WTC11 (cell line): ENCODE measurements at regions not wholly inside any gene's neighbourhood (a gene's known extent, or its start where the extent isn't known, plus 50 kb on each side); places are given as distances from the start of the nearest gene placed in this dataset.

Experiments used
- ATAC-seq: fragments of 200-7000 bp; cut with Tn5 transposase; 2 replicates; pipeline ENCODE4 v1.10.0; 2021; ENCODE audit warnings: mild to moderate bottlenecking, moderate library complexity
- CTCF ChIA-PET: fragments of 300-600 bp; sonication (Branson Sonifier 250); formaldehyde crosslinking; loops from one replicate; lab custom pipeline; 2021; ENCODE audit warnings: antibody characterized with exemption; lab: Charles Lee
- POLR2A ChIA-PET: fragments of 350-600 bp; sonication (Branson Sonifier 250); formaldehyde crosslinking; loops from one replicate; lab custom pipeline; 2021; ENCODE audit warnings: antibody characterized with exemption; lab: Charles Lee
- DNase-seq: peaks from one replicate; pipeline ENCODE4 v3.0.0; 2021; ENCODE audit warnings: low spot score
- H3K27ac Mint-ChIP-seq: 2 replicates; pipeline ENCODE4 v1.8.0; 2021; ENCODE audit warnings: mixed read lengths
- H3K27me3 Mint-ChIP-seq: 2 replicates; pipeline ENCODE4 v1.8.0; 2021; ENCODE audit warnings: low read depth, mild to moderate bottlenecking, moderate library complexity, mixed read lengths
- H3K36me3 Mint-ChIP-seq: 2 replicates; pipeline ENCODE4 v1.8.0; 2021; ENCODE audit warnings: mixed read lengths
- H3K4me1 Mint-ChIP-seq: 2 replicates; pipeline ENCODE4 v1.8.0; 2022; ENCODE audit warnings: mixed read lengths
- H3K4me3 Mint-ChIP-seq: 2 replicates; pipeline ENCODE4 v1.8.0; 2021; ENCODE audit warnings: mild to moderate bottlenecking, moderate library complexity, mixed read lengths
- H3K9me3 Mint-ChIP-seq: 2 replicates; pipeline ENCODE4 v1.8.0; 2021; ENCODE audit warnings: mixed read lengths
- AR ChIP-seq: fragments of 250-450 bp; sonication (Bioruptor Pico); IDR thresholded peaks from 2 replicates; pipeline ENCODE4 v1.9.0; 2021; ENCODE audit warnings: mild to moderate bottlenecking
- ATF1 ChIP-seq: sonication (generic); formaldehyde crosslinking; IDR thresholded peaks from 2 replicates; pipeline ENCODE4 v1.8.1; 2023; ENCODE audit warnings: mild to moderate bottlenecking, moderate library complexity, missing genetic modification reagents
- ATF6 ChIP-seq: sonication (generic); formaldehyde crosslinking; IDR thresholded peaks from 2 replicates; pipeline ENCODE4 v1.8.1; 2023; ENCODE audit warnings: mild to moderate bottlenecking, missing genetic modification reagents
- CTCF ChIP-seq: fragments of 200-600 bp; IDR thresholded peaks from 2 replicates; pipeline ENCODE4 v1.8.0; 2022; ENCODE audit warnings: antibody characterized with exemption
- E2F4 ChIP-seq: sonication (generic); formaldehyde crosslinking; IDR thresholded peaks from 2 replicates; pipeline ENCODE4 v1.8.1; 2022; ENCODE audit warnings: low read depth, mild to moderate bottlenecking, moderate library complexity, missing genetic modification reagents, borderline replicate concordance
- HMGXB4 ChIP-seq: sonication (generic); formaldehyde crosslinking; IDR thresholded peaks from 2 replicates; pipeline ENCODE4 v1.8.1; 2023; ENCODE audit warnings: mild to moderate bottlenecking, moderate library complexity, missing genetic modification reagents
- RORB ChIP-seq: fragments of 250-450 bp; sonication (Bioruptor Pico); IDR thresholded peaks from 2 replicates; pipeline ENCODE4 v1.9.0; 2021; ENCODE audit warnings: mild to moderate bottlenecking
- SMAD3 ChIP-seq: sonication (generic); formaldehyde crosslinking; IDR thresholded peaks from 2 replicates; pipeline ENCODE4 v1.8.0; 2022; ENCODE audit warnings: missing genetic modification reagents, mild to moderate bottlenecking, borderline replicate concordance
- TEAD1 ChIP-seq: sonication (generic); formaldehyde crosslinking; IDR thresholded peaks from 2 replicates; pipeline ENCODE4 v1.8.0; 2022; ENCODE audit warnings: mild to moderate bottlenecking, missing genetic modification reagents
- TEAD4 ChIP-seq: sonication (generic); formaldehyde crosslinking; IDR thresholded peaks from 2 replicates; pipeline ENCODE4 v1.8.0; 2022; ENCODE audit warnings: mild to moderate bottlenecking, missing genetic modification reagents
- ZNF121 ChIP-seq: sonication (generic); formaldehyde crosslinking; IDR thresholded peaks from 2 replicates; pipeline ENCODE4 v1.8.0; 2023; ENCODE audit warnings: missing genetic modification reagents
- ZNF281 ChIP-seq: sonication (generic); formaldehyde crosslinking; IDR thresholded peaks from 2 replicates; pipeline ENCODE4 v1.8.0; 2023; ENCODE audit warnings: mild to moderate bottlenecking, missing genetic modification reagents
- ZNF416 ChIP-seq: fragments of 250-450 bp; sonication (Bioruptor Pico); IDR thresholded peaks from 2 replicates; pipeline ENCODE4 v1.9.0; 2021; ENCODE audit warnings: mild to moderate bottlenecking, inconsistent platforms
- ZNF423 ChIP-seq: fragments of 250-450 bp; sonication (Bioruptor Pico); IDR thresholded peaks from 2 replicates; pipeline ENCODE4 v2.1.2; 2022; ENCODE audit warnings: mild to moderate bottlenecking, moderate library complexity
- ZSCAN18 ChIP-seq: fragments of 250-450 bp; sonication (Bioruptor Pico); IDR thresholded peaks from 2 replicates; pipeline ENCODE4 v2.1.2; 2022; ENCODE audit warnings: mild to moderate bottlenecking, moderate library complexity

GRCh38 chr6:71198908-71199307, 89.7 kb upstream of the OGFRL1 start:
- Mint-ChIP-seq H3K27me3 (no peaks in the 10 kb centered on the region), H3K27ac (no peak overlapping the region), H3K4me1 (peaks cover 13% of the 10 kb centered on the region), H3K36me3 (peaks cover 5% of the 10 kb centered on the region), H3K4me3 (no peak overlapping the region), H3K9me3 (peaks cover 8% of the 10 kb centered on the region)
- ATAC-seq = no peak
- TF ChIP-seq HMGXB4 = no peak
- TF ChIP-seq ZSCAN18 (CRISPR knock-in tag) = no peak
- TF ChIP-seq E2F4 (CRISPR knock-in tag) = no peak
- no peak for TF ChIP-seq ZNF416 (CRISPR knock-in tag)
- no peak for TF ChIP-seq TEAD4 (CRISPR knock-in tag)
- no peak for TF ChIP-seq SMAD3 (CRISPR knock-in tag)
- TF ChIP-seq RORB (CRISPR knock-in tag) = no peak
- TF ChIP-seq ZNF281 (CRISPR knock-in tag) = no peak
- TF ChIP-seq ATF6 (CRISPR knock-in tag) = no peak
- TF ChIP-seq ZNF423 = no peak
- TF ChIP-seq CTCF = no peak
- no peak for TF ChIP-seq TEAD1 (CRISPR knock-in tag)
- no peak for TF ChIP-seq ZNF121 (CRISPR knock-in tag)
- TF ChIP-seq ATF1 (CRISPR knock-in tag) = no peak
- TF ChIP-seq AR (CRISPR knock-in tag) = no peak
- CTCF ChIA-PET = interaction anchor here (1.4 kb wide), 1 partner anchor 243 kb away, joined by 3 read pairs; no protein-coding TSS in a partner anchor
- POLR2A ChIA-PET = no interaction called here
- DNase-seq = no peak
